HG02588 (cell line): ENCODE measurements at regions not wholly inside any gene's neighbourhood (a gene's known extent, or its start where the extent isn't known, plus 50 kb on each side); places are given as distances from the start of the nearest gene placed in this dataset.

Source experiments
- ATAC-seq: cut with Tn5 transposase; IDR thresholded peaks from one replicate; pipeline ENCODE4 v1.9.1; 2021; ENCODE audit warnings: mild to moderate bottlenecking, moderate library complexity; ENCODE audit not compliant: unreplicated experiment

GRCh38 chrY:15600565-15600964 is 1076.2 kb downstream of the NLGN4Y start:
- ATAC-seq: no peak

- ATAC-seq: no peak
Observed at GRCh38 chrY:15624370-15624769, 1100.0 kb downstream of the NLGN4Y start.

GRCh38 chrY:15624928-15625327 is 1100.6 kb downstream of the NLGN4Y start:
- no peak for ATAC-seq

GRCh38 chrY:15648198-15648597 is 1123.9 kb downstream of the NLGN4Y start:
- ATAC-seq: no peak

GRCh38 chrY:15650056-15650455 is 1125.7 kb downstream of the NLGN4Y start:
- ATAC-seq: no peak

GRCh38 chrY:15688531-15688930 is 1164.2 kb downstream of the NLGN4Y start:
- ATAC-seq: no peak

GRCh38 chrY:15689994-15690393 is 1165.7 kb downstream of the NLGN4Y start:
- no peak for ATAC-seq

- no peak for ATAC-seq
Observed at GRCh38 chrY:15702131-15702530, 1177.8 kb downstream of the NLGN4Y start.

- ATAC-seq: no peak
Observed at GRCh38 chrY:15704906-15705305, 1180.6 kb downstream of the NLGN4Y start.

GRCh38 chrY:15749533-15750433 is 1225.5 kb downstream of the NLGN4Y start:
- ATAC-seq: no peak

GRCh38 chrY:15751001-15751400 is 1226.7 kb downstream of the NLGN4Y start:
- ATAC-seq: no peak

GRCh38 chrY:15756266-15756665 is 1231.9 kb downstream of the NLGN4Y start:
- ATAC-seq: no peak

- no peak for ATAC-seq
Observed at GRCh38 chrY:15773579-15773978, 1249.2 kb downstream of the NLGN4Y start.

- ATAC-seq: no peak
Observed at GRCh38 chrY:15775880-15776279, 1251.6 kb downstream of the NLGN4Y start.

GRCh38 chrY:15779891-15780290 is 1255.6 kb downstream of the NLGN4Y start:
- ATAC-seq: no peak

GRCh38 chrY:15800021-15800420 is 1275.7 kb downstream of the NLGN4Y start:
- no peak for ATAC-seq

- no peak for ATAC-seq
Observed at GRCh38 chrY:15805985-15806384, 1281.7 kb downstream of the NLGN4Y start.

- ATAC-seq: no peak
Observed at GRCh38 chrY:15814241-15814640, 1289.9 kb downstream of the NLGN4Y start.
